ENCODE measurements at regions not wholly inside any gene's neighbourhood (a gene's known extent, or its start where the extent isn't known, plus 50 kb on each side); places are given as distances from the start of the nearest gene placed in this dataset.

GRCh38 chr12:131528667-131529066 is 182.2 kb upstream of the SFSWAP start:
- DNase-seq (no peak), ATAC-seq (ENCODE audit: low read depth) (no peak)
- no peak overlapping the region for H2AFZ ChIP-seq (replicated peaks; ENCODE audit: low read length, poor library complexity)
- dilution Hi-C loops (cut with HindIII; ENCODE audit: low sequenced_read_pairs, unreplicated experiment): no loop called here
- H3K27ac ChIP-seq (ENCODE audit: insufficient read depth, low read length): no peak overlapping the region
- H3K27me3 ChIP-seq (ENCODE audit: control insufficient read depth, insufficient read depth, low read length): no peaks in the 10 kb centered on the region
- H4K5ac ChIP-seq (ENCODE audit: low read depth, low read length): no peak overlapping the region
- no peaks in the 10 kb centered on the region for H3K36me3 ChIP-seq (ENCODE audit: control insufficient read depth, insufficient read depth, low read length)
- no peak overlapping the region for H2BK120ac ChIP-seq (ENCODE audit: low read depth, low read length)
- CTCF ChIA-PET: no interaction called here
- H4K20me1 ChIP-seq (ENCODE audit: insufficient read depth, low read length): no peaks in the 10 kb centered on the region
- H4K91ac ChIP-seq (ENCODE audit: insufficient read depth, low read depth, low read length): no peak overlapping the region
- H3K56ac ChIP-seq (ENCODE audit: extremely low read depth, insufficient read depth, low read length): no peak overlapping the region
- BruUV-seq (replicated peaks): no TSS peak
- no peaks in the 10 kb centered on the region for H3K79me1 ChIP-seq (ENCODE audit: low read depth in 1 of 2, low read length in 2 of 2)
- no peak overlapping the region for H4K8ac ChIP-seq (ENCODE audit: low read depth in 2 of 2, low read length in 2 of 2)
- H3K18ac ChIP-seq (ENCODE audit: low read depth, low read length): no peak overlapping the region
- no peak overlapping the region for H2BK5ac ChIP-seq (ENCODE audit: low read depth, low read length, poor library complexity, severe bottlenecking)
- H2BK20ac ChIP-seq (ENCODE audit: low read depth, low read length): no peak overlapping the region
- H3K4me1 ChIP-seq (ENCODE audit: control insufficient read depth, insufficient read depth, low read length): no peaks in the 10 kb centered on the region
- H2AK9ac ChIP-seq (replicated peaks; ENCODE audit: low read depth, low read length, poor library complexity): no peak overlapping the region
- peaks cover 31% of the 10 kb centered on the region for H3K9me3 ChIP-seq (ENCODE audit: control insufficient read depth, insufficient read depth, low read length)
- in situ Hi-C loops (cut with MboI; ENCODE audit: low sequenced_read_pairs): no loop called here
- H3K9me1 ChIP-seq (ENCODE audit: insufficient read depth, low read length): no peaks in the 10 kb centered on the region
- no peak overlapping the region for H3K23ac ChIP-seq (ENCODE audit: low read depth, low read length)
- no peak overlapping the region for H3K4me2 ChIP-seq (ENCODE audit: low read depth, low read length)
- H3K4me3 ChIP-seq (ENCODE audit: insufficient read depth, low read depth, low read length): no peak overlapping the region
- no peak overlapping the region for H3K4ac ChIP-seq (ENCODE audit: low read depth, low read length)
- no peak overlapping the region for H3K9ac ChIP-seq (ENCODE audit: low read depth, low read length)
- H2BK15ac ChIP-seq (ENCODE audit: low read depth, low read length): no peak overlapping the region
- TF ChIP-seq RAD21 (IDR thresholded peaks at IDR 0.05; ENCODE audit: low read length): no peak
- TF ChIP-seq USF2 (IDR thresholded peaks at IDR 0.05; ENCODE audit: low read depth, low read length): no peak
- TF ChIP-seq CHD1 (IDR thresholded peaks at IDR 0.05; ENCODE audit: low read depth, low read length): no peak
- TF ChIP-seq ELK1 (IDR thresholded peaks at IDR 0.05; ENCODE audit: borderline replicate concordance, low read depth, low read length): no peak
- TF ChIP-seq SMC3 (IDR thresholded peaks at IDR 0.05; ENCODE audit: low read depth, low read length): no peak
- no peak for TF ChIP-seq POLR2A (IDR thresholded peaks at IDR 0.05; ENCODE audit: low read depth, low read length)
- TF ChIP-seq MXI1 (IDR thresholded peaks at IDR 0.05; ENCODE audit: borderline replicate concordance, low read depth, low read length): no peak
- no peak for TF ChIP-seq RFX5 (IDR thresholded peaks at IDR 0.05; ENCODE audit: low read depth, low read length)
- no peak for TF ChIP-seq MAFK (IDR thresholded peaks at IDR 0.05; ENCODE audit: low read depth, low read length)
- TF ChIP-seq NFE2L2 (IDR thresholded peaks at IDR 0.05; ENCODE audit: low read depth, low read length): no peak
- TF ChIP-seq FOS (IDR thresholded peaks at IDR 0.05; ENCODE audit: low read depth, low read length): no peak
- intact Hi-C loops (cut with micrococcal nuclease): no loop called here
- 20% methylated on average over 2 of the region's 5 CpGs; no CpG with 5 or more reads in 1 of the 2 experiments for WGBS, 2 experiments (ENCODE audit: extremely low coverage in 2 of 2, insufficient read length in 1 of 2)
- POLR2A ChIA-PET (ENCODE audit: unreplicated experiment): no interaction called here
- H2AK5ac ChIP-seq (ENCODE audit: low read depth, low read length): no peak overlapping the region
- no peak overlapping the region for H3K14ac ChIP-seq (replicated peaks; ENCODE audit: low read depth, low read length)

All from IMR-90 (cell line).